Endothelial cell of umbilical vein (primary cell): ENCODE measurements at regions not wholly inside any gene's neighbourhood (a gene's known extent, or its start where the extent isn't known, plus 50 kb on each side); places are given as distances from the start of the nearest gene placed in this dataset.

Experiments
- BruUV-seq: library from RNA; stranded (reverse); fragments of 400-500 nt; replicated peaks from 2 replicates; lab custom pipeline; 2021; lab: Mats Ljungman, UMichigan
- CTCF ChIA-PET: fragments of 300-600, 350-600 bp; sonication (Branson Sonifier 250); formaldehyde crosslinking; loops from one replicate; lab custom pipeline; 2021; ENCODE audit warnings: antibody characterized with exemption, inconsistent platforms; lab: Charles Lee
- POLR2A ChIA-PET: fragments of 300-600, 350-600 bp; sonication (Branson Sonifier 250); formaldehyde crosslinking; loops from one replicate; lab custom pipeline; 2021; ENCODE audit warnings: antibody characterized with exemption, inconsistent platforms; lab: Charles Lee
- DNase-seq: peaks from one replicate; pipeline ENCODE4 v3.0.0-alpha.2; 2011; ENCODE audit warnings: low read depth, low spot score
- FAIRE-seq: peaks from 2 replicates; lab custom pipeline; 2011; peaks lifted over from hg19 to GRCh38; lab: Jason Lieb, UNC
- H2AFZ ChIP-seq: 2 replicates; pipeline ENCODE4 v1.6.0; 2012; ENCODE audit warnings: low read depth, low read length, control low read depth, inconsistent platforms
- H3K27ac ChIP-seq: 2 replicates; pipeline ENCODE4 v1.5.1; 2011; ENCODE audit warnings: low read depth, mild to moderate bottlenecking, control low read depth, low read length, moderate library complexity; ENCODE audit not compliant: insufficient read depth
- H3K27me3 ChIP-seq, 2 experiments: 2 replicates each; pipeline versions ENCODE4 v1.6.0 to v1.6.1; 2011; ENCODE audit warnings: low read length in 2 of 2, mixed read lengths in 1 of 2; ENCODE audit not compliant: control insufficient read depth in 2 of 2, insufficient read depth in 2 of 2
- H3K36me3 ChIP-seq, 2 experiments: 2 replicates in 1 of 2; 3 replicates in 1 of 2; pipeline ENCODE4 v1.5.1; 2011; ENCODE audit warnings: low read length in 2 of 2, mild to moderate bottlenecking in 1 of 2, moderate library complexity in 1 of 2; ENCODE audit not compliant: control insufficient read depth in 2 of 2, insufficient read depth in 2 of 2; ENCODE audit errors: extremely low read depth in 1 of 2
- H3K4me1 ChIP-seq: 3 replicates; pipeline ENCODE4 v1.5.1; 2011; ENCODE audit warnings: mild to moderate bottlenecking, low read length; ENCODE audit not compliant: control insufficient read depth, insufficient read depth; ENCODE audit errors: extremely low read depth
- H3K4me2 ChIP-seq: 2 replicates; pipeline ENCODE4 v1.6.1; 2011; ENCODE audit warnings: low read length, control low read depth, mixed read lengths; ENCODE audit not compliant: insufficient read depth
- H3K4me3 ChIP-seq, 3 experiments: fragments of 200-600 bp in 1 of 3; sonication (generic), shearing (Covaris generic) in 1 of 3; replicated peaks in 1 of 3; 2 replicates each; pipeline ENCODE4 v1.5.1; 2011 to 2016; ENCODE audit warnings: control low read depth in 3 of 3, low read length in 3 of 3, mild to moderate bottlenecking in 2 of 3, inconsistent platforms in 1 of 3, low read depth in 1 of 3, moderate library complexity in 1 of 3; ENCODE audit not compliant: insufficient read depth in 1 of 3
- H3K79me2 ChIP-seq: 2 replicates; pipeline ENCODE4 v1.6.0; 2012; ENCODE audit warnings: low read length, inconsistent platforms; ENCODE audit not compliant: control insufficient read depth, insufficient read depth
- H3K9ac ChIP-seq: replicated peaks from 2 replicates; pipeline ENCODE3; 2011; ENCODE audit warnings: low read length, control low read depth; ENCODE audit not compliant: insufficient read depth; ENCODE audit errors: extremely low read depth
- H3K9me1 ChIP-seq: replicated peaks from 3 replicates; pipeline ENCODE4 v1.6.0; 2011; ENCODE audit warnings: mild to moderate bottlenecking, low read length; ENCODE audit not compliant: control insufficient read depth, insufficient read depth; ENCODE audit errors: extremely low read depth
- H3K9me3 ChIP-seq: replicated peaks from 2 replicates; pipeline ENCODE4 v1.5.1; 2012; ENCODE audit warnings: low read length, inconsistent platforms; ENCODE audit not compliant: control insufficient read depth, insufficient read depth
- H4K20me1 ChIP-seq: replicated peaks from 2 replicates; pipeline ENCODE3; 2011; ENCODE audit warnings: mild to moderate bottlenecking, low read length; ENCODE audit not compliant: control insufficient read depth, insufficient read depth; ENCODE audit errors: extremely low read depth
- EZH2 ChIP-seq: IDR thresholded peaks from 2 replicates; pipeline ENCODE4 v1.6.1; 2012; ENCODE audit warnings: borderline replicate concordance, low read depth, mild to moderate bottlenecking, moderate library complexity, low read length, inconsistent platforms; ENCODE audit not compliant: severe bottlenecking
- FOS ChIP-seq: IDR thresholded peaks from 2 replicates; pipeline ENCODE4 v1.6.1; 2011; ENCODE audit warnings: mild to moderate bottlenecking, low read length, moderate library complexity, borderline replicate concordance; ENCODE audit not compliant: insufficient read depth
- GATA2 ChIP-seq: IDR thresholded peaks from 2 replicates; pipeline ENCODE4 v1.7.0; 2011; ENCODE audit warnings: low read depth, mild to moderate bottlenecking, moderate library complexity, mixed read lengths, low read length; ENCODE audit not compliant: insufficient read length, insufficient read depth
- JUN ChIP-seq: IDR thresholded peaks from 2 replicates; pipeline ENCODE4 v1.6.1; 2011; ENCODE audit warnings: borderline replicate concordance, low read depth; ENCODE audit not compliant: insufficient read length, insufficient read depth
- MAX ChIP-seq: IDR thresholded peaks from 2 replicates; pipeline ENCODE4 v1.6.1; 2011; ENCODE audit not compliant: insufficient read depth, insufficient read length
- MYC ChIP-seq: IDR thresholded peaks from one replicate; pipeline ENCODE4 v1.6.1; 2011; ENCODE audit warnings: mild to moderate bottlenecking, low read depth, low read length
- POLR2A ChIP-seq: IDR thresholded peaks from 2 replicates; pipeline ENCODE4 v1.6.1; 2012; ENCODE audit warnings: low read depth, mild to moderate bottlenecking, control low read depth, low read length
- POLR2AphosphoS5 ChIP-seq: IDR thresholded peaks from 2 replicates; pipeline ENCODE4 v1.6.1; 2012; ENCODE audit warnings: low read depth, mild to moderate bottlenecking, control low read depth, low read length, moderate library complexity; ENCODE audit not compliant: insufficient read depth
- dilution Hi-C: fragments of 300-500 bp; cut with MboI; formaldehyde crosslinking; loops from one replicate; pipeline ENCODE4 v1.15.0; 2019; ENCODE audit warnings: low sequenced_read_pairs; ENCODE audit not compliant: extremely low pct_ligation_motif_present
- intact Hi-C: fragments of 100-400 bp; cut with micrococcal nuclease; formaldehyde crosslinking; loops from one replicate; pipeline ENCODE4 v1.10.0; 2022
- TF ChIP-seq, protein P1 (sequence below), 2 donors: IDR thresholded peaks; 1 replicate in 1 of 2; 2 replicates in 1 of 2; pipeline ENCODE4 v1.5.1; 2011; ENCODE audit warnings: low read length in 2 of 2, mild to moderate bottlenecking in 2 of 2, moderate library complexity in 2 of 2, control low read depth in 1 of 2, inconsistent platforms in 1 of 2, low read depth in 1 of 2; ENCODE audit not compliant: insufficient read depth in 1 of 2; ENCODE audit errors: extremely low read depth in 1 of 2

GRCh38 chr13:40236566-40237168 is 429.8 kb downstream of the FOXO1 start:
- ChIA-PET POLR2A (no interaction called here), CTCF (no interaction called here)
- no peaks in the 10 kb centered on the region for H3K4me1 ChIP-seq
- dilution Hi-C loops, result no loop called here
- no peaks in the 10 kb centered on the region for H3K9me3 ChIP-seq
- intact Hi-C loops, result no loop called here
- H3K9ac ChIP-seq, result no peak overlapping the region
- no peak overlapping the region for H3K27ac ChIP-seq
- H4K20me1 ChIP-seq, result no peaks in the 10 kb centered on the region
- no peaks in the 10 kb centered on the region for H3K9me1 ChIP-seq
- TF ChIP-seq MAX, result no peak
- TF ChIP-seq, protein P1, sequence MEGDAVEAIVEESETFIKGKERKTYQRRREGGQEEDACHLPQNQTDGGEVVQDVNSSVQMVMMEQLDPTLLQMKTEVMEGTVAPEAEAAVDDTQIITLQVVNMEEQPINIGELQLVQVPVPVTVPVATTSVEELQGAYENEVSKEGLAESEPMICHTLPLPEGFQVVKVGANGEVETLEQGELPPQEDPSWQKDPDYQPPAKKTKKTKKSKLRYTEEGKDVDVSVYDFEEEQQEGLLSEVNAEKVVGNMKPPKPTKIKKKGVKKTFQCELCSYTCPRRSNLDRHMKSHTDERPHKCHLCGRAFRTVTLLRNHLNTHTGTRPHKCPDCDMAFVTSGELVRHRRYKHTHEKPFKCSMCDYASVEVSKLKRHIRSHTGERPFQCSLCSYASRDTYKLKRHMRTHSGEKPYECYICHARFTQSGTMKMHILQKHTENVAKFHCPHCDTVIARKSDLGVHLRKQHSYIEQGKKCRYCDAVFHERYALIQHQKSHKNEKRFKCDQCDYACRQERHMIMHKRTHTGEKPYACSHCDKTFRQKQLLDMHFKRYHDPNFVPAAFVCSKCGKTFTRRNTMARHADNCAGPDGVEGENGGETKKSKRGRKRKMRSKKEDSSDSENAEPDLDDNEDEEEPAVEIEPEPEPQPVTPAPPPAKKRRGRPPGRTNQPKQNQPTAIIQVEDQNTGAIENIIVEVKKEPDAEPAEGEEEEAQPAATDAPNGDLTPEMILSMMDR (IDR thresholded peaks at IDR 0.05; ENCODE audit: extremely low read depth in 1 of 2, insufficient read depth in 1 of 2, low read depth in 1 of 2, low read length in 2 of 2), result no peak
- no TSS peak for BruUV-seq
- DNase-seq (no peak), FAIRE-seq (no peak)
- no peaks in the 10 kb centered on the region for H3K79me2 ChIP-seq
- no peak overlapping the region for H2AFZ ChIP-seq
- H3K36me3 ChIP-seq, result no peaks in the 10 kb centered on the region
- H3K27me3 ChIP-seq, result no peaks in the 10 kb centered on the region
- H3K4me2 ChIP-seq, result no peak overlapping the region
- no peak overlapping the region for H3K4me3 ChIP-seq

DNA sequence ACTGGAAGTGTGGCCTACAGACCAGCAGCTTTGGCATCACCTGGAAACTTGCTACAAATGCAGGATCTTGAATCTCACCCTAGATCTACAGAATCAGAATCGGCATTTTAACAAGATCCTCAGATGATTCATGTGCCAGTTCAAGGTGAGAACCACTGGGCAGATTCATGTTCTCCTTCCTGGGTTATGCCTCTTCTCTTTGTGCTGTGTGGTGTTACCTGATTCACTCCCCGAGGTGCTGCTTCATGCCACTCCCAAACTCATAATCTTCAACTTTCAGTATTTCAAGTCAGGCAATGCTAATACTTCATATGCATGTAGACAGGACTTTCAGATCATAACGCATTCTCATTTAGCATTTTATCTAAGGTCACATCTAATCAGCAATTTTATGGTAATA is 427.7 kb downstream of the FOXO1 start:
- Histone ChIP-seq H3K79me2 (no peaks in the 10 kb centered on the region), H3K36me3 (no peaks in the 10 kb centered on the region), H3K9me1 (no peaks in the 10 kb centered on the region), H3K4me2 (no peak overlapping the region), H4K20me1 (no peaks in the 10 kb centered on the region), H3K27ac (no peak overlapping the region), H3K4me3 (no peak overlapping the region), H3K9ac (no peak overlapping the region), H3K4me1 (no peaks in the 10 kb centered on the region), H3K27me3 (no peaks in the 10 kb centered on the region), H3K9me3 (no peaks in the 10 kb centered on the region), H2AFZ (no peak overlapping the region)
- DNase-seq (no peak), FAIRE-seq (no peak)
- TF ChIP-seq GATA2 (no peak), MYC (no peak), POLR2A (no peak), MAX (no peak), FOS (no peak), JUN (no peak), POLR2AphosphoS5 (no peak), EZH2 (no peak)
- TF ChIP-seq, protein P1 (IDR thresholded peaks at IDR 0.05; ENCODE audit: extremely low read depth in 1 of 2, insufficient read depth in 1 of 2, low read depth in 1 of 2, low read length in 2 of 2), result no peak
- CTCF ChIA-PET, result no interaction called here
- intact Hi-C loops (no loop called here), dilution Hi-C loops (no loop called here)
- no TSS peak for BruUV-seq
- POLR2A ChIA-PET, result no interaction called here
